Stimulated activated naive CD4-positive, alpha-beta T cell (primary cell): ENCODE measurements at regions not wholly inside any gene's neighbourhood (a gene's known extent, or its start where the extent isn't known, plus 50 kb on each side); places are given as distances from the start of the nearest gene placed in this dataset.

Experiments
- DNase-seq, 6 experiments: peaks; one replicate each; lab custom pipeline; 2025; lab: John Stamatoyannopoulos, UW

- no peak for DNase-seq
These were observed 821.6 kb downstream of the GALR1 start for GRCh38 chr18:78071166-78071710.

GRCh38 chr18:78071776-78072175 is 822.1 kb downstream of the GALR1 start:
- no peak for DNase-seq

GRCh38 chr18:78072375-78072774 is 822.7 kb downstream of the GALR1 start:
- no peak for DNase-seq

- DNase-seq = no peak
These were observed 823.6 kb downstream of the GALR1 start for GRCh38 chr18:78073275-78073674.

GRCh38 chr18:78074400-78075020 is 824.9 kb downstream of the GALR1 start:
- DNase-seq = no peak

GRCh38 chr18:78080081-78080480 is 830.4 kb downstream of the GALR1 start:
- no peak for DNase-seq

- no peak for DNase-seq
These were observed 831.1 kb downstream of the GALR1 start for GRCh38 chr18:78080761-78081160.

- no peak for DNase-seq
These were observed 833.2 kb downstream of the GALR1 start for GRCh38 chr18:78082816-78083215.

- DNase-seq = no peak
These were observed 835.9 kb downstream of the GALR1 start for GRCh38 chr18:78085241-78086185.

GRCh38 chr18:78086931-78087330 is 837.3 kb downstream of the GALR1 start:
- no peak for DNase-seq

GRCh38 chr18:78087338-78087737 is 837.7 kb downstream of the GALR1 start:
- no peak for DNase-seq

GRCh38 chr18:78090584-78090983 is 840.9 kb downstream of the GALR1 start:
- no peak for DNase-seq

- DNase-seq = no peak
These were observed 843.3 kb downstream of the GALR1 start for GRCh38 chr18:78092901-78093300.

GRCh38 chr18:78099979-78100588 is 850.4 kb downstream of the GALR1 start:
- DNase-seq = no peak

- no peak for DNase-seq
These were observed 851.4 kb downstream of the GALR1 start for GRCh38 chr18:78101091-78101490.

GRCh38 chr18:78102135-78102534 is 852.5 kb downstream of the GALR1 start:
- no peak for DNase-seq

GRCh38 chr18:78105611-78106010 is 856.0 kb downstream of the GALR1 start:
- DNase-seq = no peak

- DNase-seq = no peak
These were observed 857.3 kb downstream of the GALR1 start for GRCh38 chr18:78106946-78107345.

GRCh38 chr18:78107363-78107762 is 857.7 kb downstream of the GALR1 start:
- no peak for DNase-seq

GRCh38 chr18:78108554-78108953 is 858.9 kb downstream of the GALR1 start:
- no peak for DNase-seq

GRCh38 chr18:78113136-78113939 is 863.7 kb downstream of the GALR1 start:
- no peak for DNase-seq

- no peak for DNase-seq
These were observed 864.2 kb downstream of the GALR1 start for GRCh38 chr18:78113940-78114251.
